ENCODE measurements at regions not wholly inside any gene's neighbourhood (a gene's known extent, or its start where the extent isn't known, plus 50 kb on each side); places are given as distances from the start of the nearest gene placed in this dataset.

- intact Hi-C loops (cut with micrococcal nuclease): no loop called here
- Mint-ChIP-seq H3K4me1 (no peaks in the 10 kb centered on the region), H3K27ac (no peak overlapping the region), H3K4me3 (no peak overlapping the region), H3K9me3 (peaks cover 0 to 13% (median 3%) of the 10 kb centered on the region in 8 donors), H3K36me3 (no peaks in the 10 kb centered on the region), H3K27me3 (no peaks in the 10 kb centered on the region)
- POLR2A ChIA-PET (ENCODE audit: partially characterized antibody): no interaction called here
- no peaks in the 10 kb centered on the region for H3K27me3 ChIP-seq (ENCODE audit: insufficient read depth, low read length)
- no peak overlapping the region for H3K27ac ChIP-seq (ENCODE audit: low read depth, low read length)
- H3K36me3 ChIP-seq (ENCODE audit: insufficient read depth, low read length): no peaks in the 10 kb centered on the region
- H3K4me3 ChIP-seq (ENCODE audit: low read length in 2 of 2): no peak overlapping the region
- CTCF ChIA-PET (ENCODE audit: partially characterized antibody): no interaction called here
- no peaks in the 10 kb centered on the region for H3K4me1 ChIP-seq (ENCODE audit: insufficient read depth, low read length)
- no peak for DNase-seq
- H3K9me3 ChIP-seq (ENCODE audit: control insufficient read depth in 1 of 2, low read length in 2 of 2): no peaks in the 10 kb centered on the region
Measured at GRCh38 chr4:31169846-31170245, 449.7 kb downstream of the PCDH7 start.

- Histone ChIP-seq H3K4me3 (ENCODE audit: low read length in 2 of 2) (no peak overlapping the region), H3K27me3 (ENCODE audit: insufficient read depth, low read length) (no peaks in the 10 kb centered on the region), H3K36me3 (ENCODE audit: insufficient read depth, low read length) (no peaks in the 10 kb centered on the region), H3K9me3 (ENCODE audit: control insufficient read depth in 1 of 2, low read length in 2 of 2) (no peaks in the 10 kb centered on the region), H3K27ac (ENCODE audit: low read depth, low read length) (no peak overlapping the region), H3K4me1 (ENCODE audit: insufficient read depth, low read length) (no peaks in the 10 kb centered on the region)
- no peak for DNase-seq
- no peak overlapping the region for H3K27ac Mint-ChIP-seq
- H3K27me3 Mint-ChIP-seq: no peaks in the 10 kb centered on the region
- no peaks in the 10 kb centered on the region for H3K36me3 Mint-ChIP-seq
- ChIA-PET POLR2A (ENCODE audit: partially characterized antibody) (no interaction called here), CTCF (ENCODE audit: partially characterized antibody) (no interaction called here)
- intact Hi-C loops (cut with micrococcal nuclease): no loop called here
- H3K4me3 Mint-ChIP-seq: no peak overlapping the region
- H3K9me3 Mint-ChIP-seq: peaks cover 0 to 13% (median 3%) of the 10 kb centered on the region in 8 donors
- H3K4me1 Mint-ChIP-seq: no peaks in the 10 kb centered on the region
Measured at GRCh38 chr4:31171362-31171761, 451.2 kb downstream of the PCDH7 start.

DNA sequence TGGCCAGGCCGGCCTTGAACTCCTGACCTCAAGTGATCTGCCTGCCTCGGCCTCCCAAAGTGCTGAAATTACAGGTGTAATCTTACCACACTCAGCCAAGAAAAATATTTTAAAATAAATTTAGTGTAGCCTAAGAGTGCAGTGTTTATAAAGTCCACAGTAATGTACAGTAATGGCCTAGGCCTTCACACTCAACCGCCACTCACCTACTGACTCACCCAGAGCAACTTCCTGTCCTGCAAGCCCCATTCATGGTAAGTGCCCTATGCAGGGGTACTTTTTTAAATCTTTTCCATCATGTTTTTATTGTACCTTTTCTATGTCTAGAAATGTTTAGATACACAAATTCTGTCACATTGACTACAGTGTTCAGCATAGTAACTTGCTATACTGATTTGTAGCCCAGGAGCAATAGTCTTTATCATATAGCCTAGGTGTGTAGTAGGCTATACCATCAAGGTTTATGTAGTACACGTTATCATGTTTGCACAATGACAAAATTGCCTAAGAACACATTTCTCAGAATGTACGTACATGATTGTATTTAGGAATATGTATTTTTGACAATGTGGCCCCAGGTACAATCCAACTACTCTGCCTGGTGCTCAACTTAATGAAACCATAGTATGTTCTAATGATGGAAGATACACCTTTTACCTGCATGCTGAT, 455.2 kb downstream of the PCDH7 start:
- Mint-ChIP-seq H3K27me3 (no peaks in the 10 kb centered on the region), H3K4me3 (no peak overlapping the region), H3K9me3 (peaks cover 0 to 7% (median 3%) of the 10 kb centered on the region in 8 donors), H3K36me3 (no peaks in the 10 kb centered on the region), H3K27ac (no peak overlapping the region), H3K4me1 (no peaks in the 10 kb centered on the region)
- Histone ChIP-seq H3K27ac (ENCODE audit: low read depth, low read length) (no peak overlapping the region), H3K9me3 (ENCODE audit: control insufficient read depth in 1 of 2, low read length in 2 of 2) (no peaks in the 10 kb centered on the region), H3K4me3 (ENCODE audit: low read length in 2 of 2) (no peak overlapping the region), H3K27me3 (ENCODE audit: insufficient read depth, low read length) (no peaks in the 10 kb centered on the region), H3K4me1 (ENCODE audit: insufficient read depth, low read length) (no peaks in the 10 kb centered on the region), H3K36me3 (ENCODE audit: insufficient read depth, low read length) (no peaks in the 10 kb centered on the region)
- no peak for DNase-seq
- intact Hi-C loops (cut with micrococcal nuclease): no loop called here
- POLR2A ChIA-PET (ENCODE audit: partially characterized antibody): no interaction called here
- CTCF ChIA-PET (ENCODE audit: partially characterized antibody): no interaction called here

DNA sequence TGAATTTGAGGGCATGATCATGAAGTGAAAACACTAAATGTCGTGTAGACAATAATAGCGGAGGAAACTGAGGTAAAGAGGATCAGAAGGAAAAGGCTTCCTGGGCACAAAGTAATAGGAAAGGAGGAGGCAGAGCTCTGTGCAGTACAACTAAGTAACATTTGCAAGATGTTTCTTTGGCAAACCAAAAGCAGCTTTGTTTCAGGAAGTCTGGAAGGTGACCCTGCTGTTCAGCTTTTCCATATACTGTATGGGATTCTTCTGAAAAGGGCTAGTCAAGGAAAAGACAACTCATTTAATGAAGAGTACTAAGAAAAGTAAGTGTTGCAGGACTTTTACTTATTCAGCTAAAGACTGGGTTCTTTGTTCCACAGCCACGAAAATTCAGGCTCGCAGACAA, 463.1 kb downstream of the PCDH7 start:
- Histone ChIP-seq H3K27ac (ENCODE audit: low read depth, low read length) (no peak overlapping the region), H3K4me3 (ENCODE audit: low read length in 2 of 2) (no peak overlapping the region), H3K27me3 (ENCODE audit: insufficient read depth, low read length) (no peaks in the 10 kb centered on the region), H3K4me1 (ENCODE audit: insufficient read depth, low read length) (no peaks in the 10 kb centered on the region), H3K36me3 (ENCODE audit: insufficient read depth, low read length) (no peaks in the 10 kb centered on the region), H3K9me3 (ENCODE audit: control insufficient read depth in 1 of 2, low read length in 2 of 2) (no peaks in the 10 kb centered on the region)
- H3K27me3 Mint-ChIP-seq: no peaks in the 10 kb centered on the region
- no peak for DNase-seq
- H3K27ac Mint-ChIP-seq: no peak overlapping the region
- intact Hi-C loops (cut with micrococcal nuclease): no loop called here
- POLR2A ChIA-PET (ENCODE audit: partially characterized antibody): no interaction called here
- CTCF ChIA-PET (ENCODE audit: partially characterized antibody): no interaction called here
- H3K36me3 Mint-ChIP-seq: no peaks in the 10 kb centered on the region
- no peak overlapping the region for H3K4me3 Mint-ChIP-seq
- H3K4me1 Mint-ChIP-seq: no peaks in the 10 kb centered on the region
- H3K9me3 Mint-ChIP-seq: peaks cover 0 to 24% (median 10%) of the 10 kb centered on the region in 8 donors

DNA sequence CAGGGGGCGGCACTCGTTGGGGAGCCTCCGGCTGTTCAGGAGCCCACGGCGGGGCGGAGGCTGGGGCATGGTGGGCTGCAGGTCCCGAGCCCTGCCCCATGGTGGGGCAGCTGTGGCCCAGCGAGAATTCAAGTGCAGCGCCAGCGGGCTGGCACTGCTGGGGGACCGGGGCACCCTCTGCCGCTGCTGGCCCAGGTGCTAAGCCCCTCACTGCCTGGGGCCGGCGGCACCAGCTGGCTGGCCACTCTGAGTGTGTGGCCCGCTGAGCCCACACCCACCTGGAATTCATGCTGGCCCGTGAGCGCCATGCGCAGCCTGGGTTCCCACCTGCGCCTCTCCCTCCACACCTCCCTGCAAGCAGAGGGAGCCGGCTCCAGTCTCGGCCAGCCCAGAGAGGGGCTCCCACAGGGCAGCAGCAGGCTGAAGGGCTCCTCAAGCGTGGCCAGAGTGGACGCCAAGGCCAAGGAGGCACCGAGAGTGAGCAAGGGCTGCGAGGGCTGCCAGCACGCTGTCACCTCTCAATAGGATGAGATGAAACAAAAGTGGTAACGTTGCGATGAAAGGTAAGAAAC, 464.9 kb downstream of the PCDH7 start:
- H3K27ac ChIP-seq (ENCODE audit: low read depth, low read length): no peak overlapping the region
- no peaks in the 10 kb centered on the region for H3K4me1 ChIP-seq (ENCODE audit: insufficient read depth, low read length)
- Mint-ChIP-seq H3K4me3 (no peak overlapping the region), H3K27me3 (no peaks in the 10 kb centered on the region), H3K27ac (no peak overlapping the region), H3K9me3 (peaks cover 0 to 23% (median 10%) of the 10 kb centered on the region in 8 donors), H3K4me1 (no peaks in the 10 kb centered on the region), H3K36me3 (no peaks in the 10 kb centered on the region)
- ChIA-PET CTCF (ENCODE audit: partially characterized antibody) (no interaction called here), POLR2A (ENCODE audit: partially characterized antibody) (no interaction called here)
- no peak for DNase-seq
- H3K36me3 ChIP-seq (ENCODE audit: insufficient read depth, low read length): no peaks in the 10 kb centered on the region
- no peak overlapping the region for H3K4me3 ChIP-seq (ENCODE audit: low read length in 2 of 2)
- intact Hi-C loops (cut with micrococcal nuclease): no loop called here
- no peaks in the 10 kb centered on the region for H3K9me3 ChIP-seq (ENCODE audit: control insufficient read depth in 1 of 2, low read length in 2 of 2)
- no peaks in the 10 kb centered on the region for H3K27me3 ChIP-seq (ENCODE audit: insufficient read depth, low read length)

- ChIA-PET CTCF (ENCODE audit: partially characterized antibody) (no interaction called here), POLR2A (ENCODE audit: partially characterized antibody) (no interaction called here)
- no peak for DNase-seq
- Histone ChIP-seq H3K4me1 (ENCODE audit: insufficient read depth, low read length) (no peaks in the 10 kb centered on the region), H3K27ac (ENCODE audit: low read depth, low read length) (no peak overlapping the region), H3K36me3 (ENCODE audit: insufficient read depth, low read length) (no peaks in the 10 kb centered on the region), H3K4me3 (ENCODE audit: low read length in 2 of 2) (no peak overlapping the region), H3K9me3 (ENCODE audit: control insufficient read depth in 1 of 2, low read length in 2 of 2) (no peaks in the 10 kb centered on the region), H3K27me3 (ENCODE audit: insufficient read depth, low read length) (no peaks in the 10 kb centered on the region)
- H3K27me3 Mint-ChIP-seq: no peaks in the 10 kb centered on the region
- intact Hi-C loops (cut with micrococcal nuclease): no loop called here
- no peak overlapping the region for H3K27ac Mint-ChIP-seq
- no peaks in the 10 kb centered on the region for H3K4me1 Mint-ChIP-seq
- no peak overlapping the region for H3K4me3 Mint-ChIP-seq
- H3K36me3 Mint-ChIP-seq: no peaks in the 10 kb centered on the region
- H3K9me3 Mint-ChIP-seq: peaks cover 0 to 19% (median 8%) of the 10 kb centered on the region in 8 donors
Measured at GRCh38 chr4:31187979-31188378, 467.8 kb downstream of the PCDH7 start.

- no peak for DNase-seq
- H3K27ac Mint-ChIP-seq: no peak overlapping the region
- H3K27me3 Mint-ChIP-seq: no peaks in the 10 kb centered on the region
- Histone ChIP-seq H3K36me3 (ENCODE audit: insufficient read depth, low read length) (no peaks in the 10 kb centered on the region), H3K4me1 (ENCODE audit: insufficient read depth, low read length) (no peaks in the 10 kb centered on the region), H3K4me3 (ENCODE audit: low read length in 2 of 2) (no peak overlapping the region), H3K9me3 (ENCODE audit: control insufficient read depth in 1 of 2, low read length in 2 of 2) (no peaks in the 10 kb centered on the region), H3K27ac (ENCODE audit: low read depth, low read length) (no peak overlapping the region), H3K27me3 (ENCODE audit: insufficient read depth, low read length) (no peaks in the 10 kb centered on the region)
- ChIA-PET CTCF (ENCODE audit: partially characterized antibody) (no interaction called here), POLR2A (ENCODE audit: partially characterized antibody) (no interaction called here)
- H3K9me3 Mint-ChIP-seq: peaks cover 0 to 9% (median 4%) of the 10 kb centered on the region in 8 donors
- H3K4me3 Mint-ChIP-seq: no peak overlapping the region
- H3K36me3 Mint-ChIP-seq: no peaks in the 10 kb centered on the region
- no peaks in the 10 kb centered on the region for H3K4me1 Mint-ChIP-seq
- intact Hi-C loops (cut with micrococcal nuclease): no loop called here
Measured at GRCh38 chr4:31189938-31190337, 469.8 kb downstream of the PCDH7 start.
